Panc1 (cell line): ENCODE measurements at regions not wholly inside any gene's neighbourhood (a gene's known extent, or its start where the extent isn't known, plus 50 kb on each side); places are given as distances from the start of the nearest gene placed in this dataset.

Source experiments
- ATAC-seq: fragments of 200-7000 bp; cut with Tn5 transposase; 2 replicates; pipeline ENCODE4 v1.9.1; 2020; ENCODE audit warnings: mild to moderate bottlenecking, moderate library complexity
- BruUV-seq: library from RNA; stranded (reverse); fragments of 400-500 nt; replicated peaks from 2 replicates; lab custom pipeline; 2021; lab: Mats Ljungman, UMichigan
- CTCF ChIA-PET: fragments of 300-600 bp; sonication (Branson Sonifier 250); formaldehyde crosslinking; loops from one replicate; lab custom pipeline; 2022; ENCODE audit warnings: antibody characterized with exemption; lab: Charles Lee
- POLR2A ChIA-PET: fragments of 300-600 bp; sonication (Branson Sonifier 250); formaldehyde crosslinking; loops from one replicate; lab custom pipeline; 2022; ENCODE audit warnings: antibody characterized with exemption; lab: Charles Lee
- DNase-seq: peaks from one replicate; pipeline ENCODE4 v3.0.0-alpha.2; 2010; ENCODE audit warnings: low read depth, low spot score
- H3K27ac ChIP-seq: 2 replicates; pipeline ENCODE4 v1.5.1; 2011; ENCODE audit warnings: mild to moderate bottlenecking, low read length, inconsistent platforms
- H3K27me3 ChIP-seq: fragments of 200-500 bp; sonication (Bioruptor generic); 2 replicates; pipeline ENCODE4 v1.6.0; 2014; ENCODE audit warnings: low read length, inconsistent platforms; ENCODE audit not compliant: control insufficient read depth, insufficient read depth
- H3K36me3 ChIP-seq: fragments of 200-500 bp; sonication (Bioruptor generic); 2 replicates; pipeline ENCODE4 v1.5.1; 2014; ENCODE audit warnings: inconsistent platforms, mild to moderate bottlenecking, low read length, moderate library complexity; ENCODE audit not compliant: control insufficient read depth, insufficient read depth
- H3K4me1 ChIP-seq: 2 replicates; pipeline ENCODE4 v1.5.1; 2011; ENCODE audit warnings: inconsistent platforms, mild to moderate bottlenecking, low read length, moderate library complexity; ENCODE audit not compliant: control insufficient read depth, insufficient read depth
- H3K4me3 ChIP-seq, 2 experiments: 2 replicates each; pipeline ENCODE4 v1.5.1; 2011 to 2012; ENCODE audit warnings: low read depth in 2 of 2, low read length in 2 of 2, mild to moderate bottlenecking in 2 of 2, inconsistent platforms in 1 of 2, moderate library complexity in 1 of 2
- H3K9me3 ChIP-seq: fragments of 200-500 bp; sonication (Bioruptor generic); 2 replicates; pipeline ENCODE4 v1.5.1; 2014; ENCODE audit warnings: low read depth, mild to moderate bottlenecking, inconsistent platforms, low read length, moderate library complexity; ENCODE audit not compliant: control insufficient read depth, insufficient read depth
- CTCF ChIP-seq: fragments of 450-650 bp; IDR thresholded peaks from 2 replicates; pipeline ENCODE4 v1.5.1; 2017; ENCODE audit warnings: mild to moderate bottlenecking
- POLR2AphosphoS5 ChIP-seq: IDR thresholded peaks from 2 replicates; pipeline ENCODE4 v1.6.1; 2012; ENCODE audit warnings: mild to moderate bottlenecking, low read depth, low read length, moderate library complexity
- SIN3A ChIP-seq: IDR thresholded peaks from 2 replicates; pipeline ENCODE4 v1.6.1; 2012; ENCODE audit warnings: low read depth, mild to moderate bottlenecking, low read length, moderate library complexity, borderline replicate concordance; ENCODE audit not compliant: insufficient read depth
- TCF7L2 ChIP-seq: IDR thresholded peaks from 2 replicates; pipeline ENCODE4 v1.6.1; 2011; ENCODE audit warnings: mild to moderate bottlenecking, low read depth, low read length, inconsistent platforms
- in situ Hi-C: cut with HindIII; loops from 2 replicates; pipeline ENCODE4 v1.10.0; 2016; ENCODE audit warnings: low sequenced_read_pairs, low pct_unique_long_range_greater_than_20kb
- intact Hi-C: fragments of 100-400 bp; cut with micrococcal nuclease; formaldehyde crosslinking; loops from one replicate; pipeline ENCODE4 v1.10.0; 2022; ENCODE audit not compliant: unreplicated experiment
- TF ChIP-seq, protein P1 (sequence below), 2 experiments: IDR thresholded peaks; 2 replicates each; pipeline ENCODE4 v1.6.1; 2011 to 2012; ENCODE audit warnings: low read depth in 2 of 2, control low read depth in 1 of 2, low read length in 1 of 2, mild to moderate bottlenecking in 1 of 2, moderate library complexity in 1 of 2; ENCODE audit not compliant: insufficient read depth in 1 of 2

DNA sequence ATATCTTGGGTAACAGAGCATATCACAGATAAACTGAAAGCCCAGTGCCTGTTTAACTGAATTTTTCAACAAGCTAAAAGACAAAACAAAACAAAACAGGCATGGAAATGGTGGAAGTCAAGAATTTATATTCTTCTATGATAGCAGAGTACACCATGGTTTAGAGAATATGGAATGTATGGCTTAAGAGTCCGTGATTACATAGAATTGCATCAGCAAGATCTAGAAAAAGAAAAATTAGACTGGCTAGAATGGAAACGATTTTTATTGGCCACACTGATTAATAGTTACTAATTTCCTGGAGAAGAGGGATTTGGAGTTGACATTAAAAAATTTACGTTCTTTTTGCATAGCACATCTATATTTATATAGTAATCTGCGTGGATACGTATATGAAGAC is 435.2 kb upstream of the DPPA4 start:
- in situ Hi-C loops (no loop called here), intact Hi-C loops (no loop called here)
- Histone ChIP-seq H3K27ac (no peak overlapping the region), H3K36me3 (no peaks in the 10 kb centered on the region), H3K4me3 (no peak overlapping the region), H3K9me3 (no peaks in the 10 kb centered on the region), H3K27me3 (no peaks in the 10 kb centered on the region), H3K4me1 (no peaks in the 10 kb centered on the region)
- ChIA-PET POLR2A (no interaction called here), CTCF (no interaction called here)
- BruUV-seq, result no TSS peak
- TF ChIP-seq CTCF, result no peak
- no peak for TF ChIP-seq SIN3A
- TF ChIP-seq, protein P1, sequence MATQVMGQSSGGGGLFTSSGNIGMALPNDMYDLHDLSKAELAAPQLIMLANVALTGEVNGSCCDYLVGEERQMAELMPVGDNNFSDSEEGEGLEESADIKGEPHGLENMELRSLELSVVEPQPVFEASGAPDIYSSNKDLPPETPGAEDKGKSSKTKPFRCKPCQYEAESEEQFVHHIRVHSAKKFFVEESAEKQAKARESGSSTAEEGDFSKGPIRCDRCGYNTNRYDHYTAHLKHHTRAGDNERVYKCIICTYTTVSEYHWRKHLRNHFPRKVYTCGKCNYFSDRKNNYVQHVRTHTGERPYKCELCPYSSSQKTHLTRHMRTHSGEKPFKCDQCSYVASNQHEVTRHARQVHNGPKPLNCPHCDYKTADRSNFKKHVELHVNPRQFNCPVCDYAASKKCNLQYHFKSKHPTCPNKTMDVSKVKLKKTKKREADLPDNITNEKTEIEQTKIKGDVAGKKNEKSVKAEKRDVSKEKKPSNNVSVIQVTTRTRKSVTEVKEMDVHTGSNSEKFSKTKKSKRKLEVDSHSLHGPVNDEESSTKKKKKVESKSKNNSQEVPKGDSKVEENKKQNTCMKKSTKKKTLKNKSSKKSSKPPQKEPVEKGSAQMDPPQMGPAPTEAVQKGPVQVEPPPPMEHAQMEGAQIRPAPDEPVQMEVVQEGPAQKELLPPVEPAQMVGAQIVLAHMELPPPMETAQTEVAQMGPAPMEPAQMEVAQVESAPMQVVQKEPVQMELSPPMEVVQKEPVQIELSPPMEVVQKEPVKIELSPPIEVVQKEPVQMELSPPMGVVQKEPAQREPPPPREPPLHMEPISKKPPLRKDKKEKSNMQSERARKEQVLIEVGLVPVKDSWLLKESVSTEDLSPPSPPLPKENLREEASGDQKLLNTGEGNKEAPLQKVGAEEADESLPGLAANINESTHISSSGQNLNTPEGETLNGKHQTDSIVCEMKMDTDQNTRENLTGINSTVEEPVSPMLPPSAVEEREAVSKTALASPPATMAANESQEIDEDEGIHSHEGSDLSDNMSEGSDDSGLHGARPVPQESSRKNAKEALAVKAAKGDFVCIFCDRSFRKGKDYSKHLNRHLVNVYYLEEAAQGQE (IDR thresholded peaks at IDR 0.05; ENCODE audit: insufficient read depth in 1 of 2, low read depth in 2 of 2, low read length in 1 of 2), result no peak
- TF ChIP-seq TCF7L2, result no peak
- no peak for TF ChIP-seq POLR2AphosphoS5
- DNase-seq (no peak), ATAC-seq (no peak)

DNA sequence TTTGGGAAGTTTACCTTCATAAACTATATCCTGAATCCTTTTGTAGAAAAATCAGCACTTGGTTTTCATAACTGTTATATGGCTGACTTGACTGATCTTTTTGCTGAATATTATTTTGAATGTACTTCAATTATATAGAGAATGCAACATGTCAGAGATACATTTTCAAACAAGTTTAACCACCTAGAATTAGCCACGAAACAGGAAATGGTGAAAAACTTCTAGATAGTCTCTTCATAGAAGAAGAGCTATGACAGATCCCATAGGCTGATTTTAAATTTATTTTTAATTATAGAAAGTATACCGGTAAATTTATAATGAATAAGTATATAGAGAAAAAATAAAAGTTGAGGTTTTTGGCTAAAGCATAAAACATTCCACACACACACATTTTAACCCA is 436.8 kb upstream of the DPPA4 start:
- in situ Hi-C loops (no loop called here), intact Hi-C loops (no loop called here)
- CTCF ChIA-PET, result no interaction called here

More for the DNA sequence above, 436.8 kb upstream of the DPPA4 start:
- Histone ChIP-seq H3K27me3 (no peaks in the 10 kb centered on the region), H3K4me3 (no peak overlapping the region), H3K4me1 (no peaks in the 10 kb centered on the region), H3K27ac (no peak overlapping the region), H3K9me3 (no peaks in the 10 kb centered on the region), H3K36me3 (no peaks in the 10 kb centered on the region)
- no TSS peak for BruUV-seq
- no peak for DNase-seq
- ATAC-seq, result no peak
- TF ChIP-seq POLR2AphosphoS5, result no peak
- TF ChIP-seq, protein P1 (IDR thresholded peaks at IDR 0.05; ENCODE audit: insufficient read depth in 1 of 2, low read depth in 2 of 2, low read length in 1 of 2), result no peak
- TF ChIP-seq SIN3A, result no peak
- TF ChIP-seq CTCF, result no peak
- no peak for TF ChIP-seq TCF7L2
- POLR2A ChIA-PET, result no interaction called here
